IMR-90 (cell line): ENCODE measurements at regions not wholly inside any gene's neighbourhood (a gene's known extent, or its start where the extent isn't known, plus 50 kb on each side); places are given as distances from the start of the nearest gene placed in this dataset.
A peak's percentile ranks its signal among the peaks of the same experiment; 100 is the strongest.

Experiments
- ATAC-seq: fragments of 200-7000 bp; cut with Tn5 transposase; 2 replicates; pipeline ENCODE4 v1.9.1; 2020; ENCODE audit warnings: low read depth, mild to moderate bottlenecking, moderate library complexity
- BruUV-seq: library from RNA; stranded (reverse); fragments of 400-500 nt; replicated peaks from 2 replicates; lab custom pipeline; 2021; lab: Mats Ljungman, UMichigan
- CTCF ChIA-PET: fragments of 300-600 bp; formaldehyde crosslinking; extraction: SDS; loops from one replicate; lab custom pipeline; 2021; ENCODE audit warnings: antibody characterized with exemption; lab: Yijun Ruan, JAX
- POLR2A ChIA-PET: fragments of 300-600 bp; sonication (Branson Sonifier 250); formaldehyde crosslinking; loops from one replicate; lab custom pipeline; 2022; ENCODE audit warnings: antibody characterized with exemption; ENCODE audit not compliant: unreplicated experiment; lab: Charles Lee
- DNase-seq: peaks from one replicate; pipeline ENCODE4 v3.0.0; 2013
- H2AFZ ChIP-seq: replicated peaks from 2 replicates; pipeline ENCODE3; 2013; ENCODE audit warnings: low read length, mild to moderate bottlenecking; ENCODE audit not compliant: poor library complexity
- H2AK5ac ChIP-seq: 2 replicates; pipeline ENCODE4 v1.6.1; 2013; ENCODE audit warnings: low read depth, low read length, inconsistent platforms
- H2AK9ac ChIP-seq: replicated peaks from 2 replicates; pipeline ENCODE3; 2013; ENCODE audit warnings: mild to moderate bottlenecking, low read depth, low read length, moderate library complexity; ENCODE audit not compliant: poor library complexity
- H2BK120ac ChIP-seq: 2 replicates; pipeline ENCODE4 v1.6.1; 2013; ENCODE audit warnings: low read depth, low read length, inconsistent platforms
- H2BK15ac ChIP-seq: 3 replicates; pipeline ENCODE4 v1.6.1; 2013; ENCODE audit warnings: low read depth, low read length, inconsistent platforms
- H2BK20ac ChIP-seq: 2 replicates; pipeline ENCODE4 v1.6.1; 2013; ENCODE audit warnings: low read depth, mild to moderate bottlenecking, inconsistent platforms, low read length, moderate library complexity
- H2BK5ac ChIP-seq: 2 replicates; pipeline ENCODE4 v1.6.1; 2013; ENCODE audit warnings: mild to moderate bottlenecking, low read depth, low read length, inconsistent platforms; ENCODE audit not compliant: poor library complexity, severe bottlenecking
- H3K14ac ChIP-seq: replicated peaks from 2 replicates; pipeline ENCODE4 v1.6.1; 2013; ENCODE audit warnings: low read depth, low read length, inconsistent platforms
- H3K18ac ChIP-seq: 2 replicates; pipeline ENCODE4 v1.6.1; 2013; ENCODE audit warnings: low read depth, low read length, control low read depth
- H3K23ac ChIP-seq: 2 replicates; pipeline ENCODE4 v1.6.1; 2013; ENCODE audit warnings: low read depth, low read length, inconsistent platforms
- H3K27ac ChIP-seq: 2 replicates; pipeline ENCODE4 v1.5.1; 2013; ENCODE audit warnings: mild to moderate bottlenecking, control low read depth, low read length; ENCODE audit not compliant: insufficient read depth
- H3K27me3 ChIP-seq: 2 replicates; pipeline ENCODE4 v1.6.1; 2013; ENCODE audit warnings: low read length; ENCODE audit not compliant: control insufficient read depth, insufficient read depth
- H3K36me3 ChIP-seq: 2 replicates; pipeline ENCODE4 v1.6.1; 2013; ENCODE audit warnings: low read length, mixed read lengths; ENCODE audit not compliant: control insufficient read depth, insufficient read depth
- H3K4ac ChIP-seq: 2 replicates; pipeline ENCODE4 v1.6.1; 2013; ENCODE audit warnings: low read depth, low read length, inconsistent platforms
- H3K4me1 ChIP-seq: 2 replicates; pipeline ENCODE4 v1.6.1; 2013; ENCODE audit warnings: low read length, mixed read lengths; ENCODE audit not compliant: control insufficient read depth, insufficient read depth
- H3K4me2 ChIP-seq: 2 replicates; pipeline ENCODE4 v1.6.1; 2013; ENCODE audit warnings: low read depth, mild to moderate bottlenecking, control low read depth, low read length, moderate library complexity
- H3K4me3 ChIP-seq: 2 replicates; pipeline ENCODE4 v1.5.1; 2013; ENCODE audit warnings: low read depth, mild to moderate bottlenecking, control low read depth, low read length, moderate library complexity; ENCODE audit not compliant: insufficient read depth
- H3K56ac ChIP-seq: 2 replicates; pipeline ENCODE4 v1.6.1; 2013; ENCODE audit warnings: low read length, inconsistent platforms; ENCODE audit not compliant: insufficient read depth; ENCODE audit errors: extremely low read depth
- H3K79me1 ChIP-seq, 2 experiments: 2 replicates each; pipeline ENCODE4 v1.6.1; 2013; ENCODE audit warnings: low read length in 2 of 2, inconsistent platforms in 1 of 2, low read depth in 1 of 2
- H3K9ac ChIP-seq: 2 replicates; pipeline ENCODE4 v1.6.1; 2013; ENCODE audit warnings: low read depth, low read length, control low read depth
- H3K9me1 ChIP-seq: 2 replicates; pipeline ENCODE4 v1.6.1; 2013; ENCODE audit warnings: low read length, inconsistent platforms; ENCODE audit not compliant: insufficient read depth
- H3K9me3 ChIP-seq: 2 replicates; pipeline ENCODE4 v1.6.1; 2013; ENCODE audit warnings: low read length; ENCODE audit not compliant: control insufficient read depth, insufficient read depth
- H4K20me1 ChIP-seq: 2 replicates; pipeline ENCODE4 v1.6.1; 2013; ENCODE audit warnings: low read length, inconsistent platforms; ENCODE audit not compliant: insufficient read depth
- H4K5ac ChIP-seq: 2 replicates; pipeline ENCODE4 v1.6.1; 2013; ENCODE audit warnings: mild to moderate bottlenecking, low read depth, low read length, control low read depth
- H4K8ac ChIP-seq, 2 experiments: 2 replicates each; pipeline ENCODE4 v1.6.1; 2013; ENCODE audit warnings: low read depth in 2 of 2, low read length in 2 of 2, control low read depth in 1 of 2, inconsistent platforms in 1 of 2
- H4K91ac ChIP-seq: 2 replicates; pipeline ENCODE4 v1.6.1; 2013; ENCODE audit warnings: low read depth, low read length, inconsistent platforms; ENCODE audit not compliant: insufficient read depth
- BHLHE40 ChIP-seq: fragments of 150-350 bp; IDR thresholded peaks from 2 replicates; pipeline ENCODE4 v1.6.1; 2016; ENCODE audit warnings: mild to moderate bottlenecking, low read depth, low read length
- CEBPB ChIP-seq: IDR thresholded peaks from 2 replicates; pipeline ENCODE4 v1.6.1; 2012; ENCODE audit warnings: low read depth, low read length, improper control_type of control experiment
- CHD1 ChIP-seq: IDR thresholded peaks from 2 replicates; pipeline ENCODE4 v1.6.1; 2012; ENCODE audit warnings: low read depth, low read length, improper control_type of control experiment
- CTCF ChIP-seq: conservative IDR thresholded peaks from 2 replicates; pipeline ENCODE4 v1.5.1; 2012; ENCODE audit warnings: mild to moderate bottlenecking, low read depth, low read length, improper control_type of control experiment
- FOS ChIP-seq: fragments of 150-350 bp; IDR thresholded peaks from 2 replicates; pipeline ENCODE4 v1.6.1; 2016; ENCODE audit warnings: low read depth, low read length
- MAFK ChIP-seq: IDR thresholded peaks from 2 replicates; pipeline ENCODE4 v1.6.1; 2012; ENCODE audit warnings: low read depth, low read length, improper control_type of control experiment
- MAZ ChIP-seq: IDR thresholded peaks from 2 replicates; pipeline ENCODE4 v1.6.1; 2012; ENCODE audit warnings: low read depth, mild to moderate bottlenecking, low read length, improper control_type of control experiment, moderate library complexity, borderline replicate concordance
- MXI1 ChIP-seq: IDR thresholded peaks from 2 replicates; pipeline ENCODE4 v1.6.1; 2012; ENCODE audit warnings: low read depth, mild to moderate bottlenecking, low read length, moderate library complexity, borderline replicate concordance
- NFE2L2 ChIP-seq: fragments of 150-350 bp; IDR thresholded peaks from 2 replicates; pipeline ENCODE4 v1.6.1; 2016; ENCODE audit warnings: low read depth, mild to moderate bottlenecking, low read length
- POLR2A ChIP-seq: IDR thresholded peaks from 2 replicates; pipeline ENCODE4 v1.6.1; 2012; ENCODE audit warnings: mild to moderate bottlenecking, low read depth, low read length
- RAD21 ChIP-seq: IDR thresholded peaks from 2 replicates; pipeline ENCODE4 v1.6.1; 2012; ENCODE audit warnings: low read length, improper control_type of control experiment
- RCOR1 ChIP-seq: IDR thresholded peaks from 2 replicates; pipeline ENCODE4 v1.6.1; 2012; ENCODE audit warnings: mild to moderate bottlenecking, low read length, improper control_type of control experiment; ENCODE audit not compliant: insufficient replicate concordance
- RFX5 ChIP-seq: IDR thresholded peaks from 2 replicates; pipeline ENCODE4 v1.8.0; 2012; ENCODE audit warnings: low read depth, mild to moderate bottlenecking, low read length, moderate library complexity
- SMC3 ChIP-seq: fragments of 150-350 bp; IDR thresholded peaks from 2 replicates; pipeline ENCODE4 v1.6.1; 2016; ENCODE audit warnings: low read depth, mild to moderate bottlenecking, antibody characterized with exemption, low read length, moderate library complexity
- USF2 ChIP-seq: fragments of 150-350 bp; IDR thresholded peaks from 2 replicates; pipeline ENCODE4 v1.6.1; 2017; ENCODE audit warnings: mild to moderate bottlenecking, antibody characterized with exemption, low read length, low read depth
- WGBS, 2 experiments: methylation state at CpG; one replicate each; pipeline versions ENCODE4 v1.1.5 to v1.1.7; 2013; ENCODE audit warnings: missing lambda C conversion rate in 2 of 2; ENCODE audit not compliant: insufficient read length in 1 of 2; ENCODE audit errors: extremely low coverage in 2 of 2; 5-methylcytosine and 5-hydroxymethylcytosine counted together
- dilution Hi-C: fragments of 300-500 bp; cut with HindIII; formaldehyde crosslinking; loops from one replicate; pipeline ENCODE4 v1.14.3; 2018; ENCODE audit warnings: low sequenced_read_pairs; ENCODE audit not compliant: unreplicated experiment
- in situ Hi-C: fragments of 300-500 bp; cut with MboI; formaldehyde crosslinking; loops from 3 replicates; pipeline ENCODE4 v1.14.3; 2019; ENCODE audit warnings: low sequenced_read_pairs, inconsistent platforms, mixed read lengths
- intact Hi-C: fragments of 100-400 bp; cut with micrococcal nuclease; formaldehyde crosslinking; loops from 2 replicates; pipeline ENCODE4 v1.10.0; 2022

GRCh38 chr5:32955814-32956213 is 244.7 kb downstream of the NPR3 start:
- Histone ChIP-seq H3K23ac (no peak overlapping the region), H3K79me1 (no peaks in the 10 kb centered on the region), H2AK9ac (no peak overlapping the region), H2AFZ (peak overlapping the region; percentile 19), H3K56ac (no peak overlapping the region), H3K36me3 (no peaks in the 10 kb centered on the region), H3K4me3 (no peak overlapping the region), H3K9me3 (no peaks in the 10 kb centered on the region), H3K9me1 (no peaks in the 10 kb centered on the region; the same call in 1 of the 2 replicates), H2BK20ac (no peak overlapping the region), H3K4me1 (no peaks in the 10 kb centered on the region), H4K5ac (no peak overlapping the region), H4K91ac (no peak overlapping the region), H3K27ac (no peak overlapping the region), H4K8ac (no peak overlapping the region), H4K20me1 (no peaks in the 10 kb centered on the region), H2BK15ac (no peak overlapping the region), H3K27me3 (no peaks in the 10 kb centered on the region), H2AK5ac (no peak overlapping the region), H3K4ac (no peak overlapping the region), H3K14ac (no peak overlapping the region), H3K9ac (no peak overlapping the region), H2BK5ac (no peak overlapping the region), H3K4me2 (no peak overlapping the region), H3K18ac (no peak overlapping the region), H2BK120ac (no peak overlapping the region)
- TF ChIP-seq MAZ (no peak), RCOR1 (no peak), POLR2A (no peak), MAFK (no peak), MXI1 (no peak), FOS (no peak), CEBPB (no peak), RAD21 (no peak), NFE2L2 (no peak), USF2 (no peak), CTCF (no peak), RFX5 (no peak), CHD1 (no peak), BHLHE40 (no peak), SMC3 (no peak)
- POLR2A ChIA-PET, result no interaction called here
- ATAC-seq, result no peak
- dilution Hi-C loops, result no loop called here
- no CpG with 5 or more reads among the region's 1 CpG for WGBS, 2 experiments
- no peak for DNase-seq
- CTCF ChIA-PET, result no interaction called here
- in situ Hi-C loops, result no loop called here
- no TSS peak for BruUV-seq
- intact Hi-C loops, result no loop called here
